Spleen (tissue), 11 donors: ENCODE measurements at regions not wholly inside any gene's neighbourhood (a gene's known extent, or its start where the extent isn't known, plus 50 kb on each side); places are given as distances from the start of the nearest gene placed in this dataset.

ENCODE experiments used
- DNase-seq: peaks from one replicate; pipeline ENCODE4 v3.0.0-alpha.2; 2020
- H3K27ac ChIP-seq, 8 donors: fragments of 200-600 bp; sonication (generic) in 7 of 8; 1 replicate in 4 of 8; 2 replicates in 4 of 8; pipeline versions ENCODE4 v1.5.0 to v1.8.0; 2016 to 2021; ENCODE audit warnings: inconsistent platforms in 4 of 8, mild to moderate bottlenecking in 4 of 8, moderate library complexity in 1 of 8
- H3K27me3 ChIP-seq, 7 donors: fragments of 200-600 bp; sonication (generic) in 6 of 7; replicated peaks in 1 of 7; 1 replicate in 4 of 7; 2 replicates in 3 of 7; pipeline versions ENCODE4 v1.5.0 to v1.8.0; 2016 to 2021; ENCODE audit warnings: inconsistent platforms in 3 of 7, mild to moderate bottlenecking in 1 of 7
- H3K36me3 ChIP-seq, 6 donors: fragments of 200-600 bp; sonication (generic) in 5 of 6; 1 replicate in 4 of 6; 2 replicates in 2 of 6; pipeline versions ENCODE4 v1.5.0 to v1.8.0; 2016 to 2021; ENCODE audit warnings: inconsistent platforms in 2 of 6
- H3K4me1 ChIP-seq, 6 donors: fragments of 200-600 bp; sonication (generic) in 5 of 6; 1 replicate in 3 of 6; 2 replicates in 3 of 6; pipeline versions ENCODE4 v1.5.0 to v1.8.0; 2016 to 2021; ENCODE audit warnings: inconsistent platforms in 3 of 6
- H3K4me3 ChIP-seq, 8 donors: fragments of 200-600 bp; sonication (generic) in 7 of 8; 1 replicate in 4 of 8; 2 replicates in 4 of 8; pipeline versions ENCODE4 v1.5.0 to v1.8.0; 2016 to 2021; ENCODE audit warnings: inconsistent platforms in 4 of 8, mild to moderate bottlenecking in 4 of 8, moderate library complexity in 2 of 8
- H3K9me3 ChIP-seq, 8 donors: fragments of 200-600 bp; sonication (generic) in 7 of 8; 1 replicate in 4 of 8; 2 replicates in 4 of 8; pipeline versions ENCODE4 v1.5.0 to v1.8.0; 2016 to 2021; ENCODE audit warnings: inconsistent platforms in 4 of 8
- CTCF ChIP-seq, 11 experiments: fragments of 200-600 bp in 7 of 11; fragments of 450-650 bp in 4 of 11; sonication (generic) in 4 of 11; IDR thresholded peaks in 8 of 11; conservative IDR thresholded peaks in 3 of 11; 1 replicate in 7 of 11; 2 replicates in 4 of 11; pipeline versions ENCODE4 v1.4.0 to v1.8.0; 2016 to 2021; ENCODE audit warnings: antibody characterized with exemption in 11 of 11, inconsistent platforms in 4 of 11, mild to moderate bottlenecking in 1 of 11
- POLR2A ChIP-seq, 3 donors: fragments of 450-650 bp; IDR thresholded peaks; one replicate each; pipeline ENCODE4 v1.5.1; 2017; ENCODE audit warnings: antibody characterized with exemption in 3 of 3, mild to moderate bottlenecking in 1 of 3
- POLR2AphosphoS5 ChIP-seq, 3 donors: sonication (generic); formaldehyde crosslinking; IDR thresholded peaks; one replicate each; pipeline ENCODE4 v1.5.1; 2017; ENCODE audit warnings: antibody characterized with exemption in 3 of 3
- WGBS, 5 donors: extraction: QIAGEN DNeasy Blood & Tissue Kit in 3 of 5; methylation state at CpG; one replicate each; pipeline versions ENCODE4 v1.1.5 to v1.1.7; 2013 to 2018; 5-methylcytosine and 5-hydroxymethylcytosine counted together
- intact Hi-C: fragments of 100-400 bp; cut with DNase I; formaldehyde crosslinking; loops from one replicate; pipeline ENCODE4 v1.15.0; 2023; ENCODE audit warnings: low total_unique reads
- donor health status: healthy with polysubstance abuse.
- donor health status: DM: no; HTN: no; CAD: no; lungs with moderate emphysema.
- donor health status: DM: no; HTN: no; CAD: no.
- donor health status: Bipolar disorder and iron deficiency.
- donor health status: healthy.
- donor health status: DM: no; HTN: no; CAD: no.
- donor health status: DM: yes; HTN: yes; CAD: no.

- WGBS, 5 donors = 93 to 96% (median 93%) methylated on average over 4 of the region's 4 CpGs
- no peak overlapping the region for H3K4me3 ChIP-seq
- TF ChIP-seq POLR2AphosphoS5 (IDR thresholded peaks at IDR 0.05) (no peak), CTCF (IDR thresholded peaks at IDR 0.05 in 8 of 11, conservative IDR thresholded peaks at IDR 0.05 in 3 of 11) (no peak), POLR2A (IDR thresholded peaks at IDR 0.05) (no peak)
Observed at GRCh38 chr2:129620411-129620810, 359.1 kb upstream of the RAB6C start.

GRCh38 chr2:129623783-129624182, 355.7 kb upstream of the RAB6C start:
- peaks cover 0 to 13% (median 0%) of the 10 kb centered on the region in 7 donors for H3K27me3 ChIP-seq
- intact Hi-C loops = no loop called here
- H3K27ac ChIP-seq = no peak overlapping the region
- DNase-seq = no peak
- 78 to 91% (median 84%) methylated on average over 6 of the region's 6 CpGs for WGBS, 5 donors
- no peaks in the 10 kb centered on the region for H3K9me3 ChIP-seq
- H3K36me3 ChIP-seq = no peaks in the 10 kb centered on the region
- TF ChIP-seq POLR2AphosphoS5 (IDR thresholded peaks at IDR 0.05) = no peak
- TF ChIP-seq POLR2A (IDR thresholded peaks at IDR 0.05) = no peak
- no peak for TF ChIP-seq CTCF (IDR thresholded peaks at IDR 0.05 in 8 of 11, conservative IDR thresholded peaks at IDR 0.05 in 3 of 11)
- H3K4me3 ChIP-seq = no peak overlapping the region
- H3K4me1 ChIP-seq = no peaks in the 10 kb centered on the region

More at GRCh38 chr2:129620411-129620810, 359.1 kb upstream of the RAB6C start:
- intact Hi-C loops = no loop called here
- no peaks in the 10 kb centered on the region for H3K9me3 ChIP-seq
- DNase-seq = no peak
- no peak overlapping the region for H3K27ac ChIP-seq
- no peaks in the 10 kb centered on the region for H3K36me3 ChIP-seq
- H3K27me3 ChIP-seq = peaks cover 0 to 18% (median 0%) of the 10 kb centered on the region in 7 donors
- no peaks in the 10 kb centered on the region for H3K4me1 ChIP-seq

GRCh38 chr2:129627437-129627836, 352.0 kb upstream of the RAB6C start:
- DNase-seq = no peak
- Histone ChIP-seq H3K9me3 (peaks cover 0 to 7% (median 0%) of the 10 kb centered on the region in 8 donors), H3K27ac (no peak overlapping the region), H3K36me3 (no peaks in the 10 kb centered on the region), H3K27me3 (no peaks in the 10 kb centered on the region), H3K4me1 (no peaks in the 10 kb centered on the region), H3K4me3 (no peak overlapping the region)
- no peak for TF ChIP-seq POLR2AphosphoS5 (IDR thresholded peaks at IDR 0.05)
- no peak for TF ChIP-seq CTCF (IDR thresholded peaks at IDR 0.05 in 8 of 11, conservative IDR thresholded peaks at IDR 0.05 in 3 of 11)
- no peak for TF ChIP-seq POLR2A (IDR thresholded peaks at IDR 0.05)
- intact Hi-C loops = no loop called here
- 81 to 88% (median 83%) methylated on average over 9 of the region's 9 CpGs for WGBS, 5 donors

- H3K27ac ChIP-seq = no peak overlapping the region
- 90 to 97% (median 93%) methylated on average over 9 of the region's 9 CpGs for WGBS, 5 donors
- H3K4me1 ChIP-seq = no peaks in the 10 kb centered on the region
- DNase-seq = no peak
- no peak overlapping the region for H3K4me3 ChIP-seq
- no peaks in the 10 kb centered on the region for H3K36me3 ChIP-seq
- no peak for TF ChIP-seq CTCF (IDR thresholded peaks at IDR 0.05 in 8 of 11, conservative IDR thresholded peaks at IDR 0.05 in 3 of 11)
- no peak for TF ChIP-seq POLR2AphosphoS5 (IDR thresholded peaks at IDR 0.05)
- TF ChIP-seq POLR2A (IDR thresholded peaks at IDR 0.05) = no peak
- no peaks in the 10 kb centered on the region for H3K9me3 ChIP-seq
- no peaks in the 10 kb centered on the region for H3K27me3 ChIP-seq
- intact Hi-C loops = no loop called here
Observed at GRCh38 chr2:129636692-129637091, 342.8 kb upstream of the RAB6C start.
